GM21528 (cell line): ENCODE measurements at regions not wholly inside any gene's neighbourhood (a gene's known extent, or its start where the extent isn't known, plus 50 kb on each side); places are given as distances from the start of the nearest gene placed in this dataset.
"Not testable (repeated sequence)": the region's sequence is repeated elsewhere in the genome, so short reads cannot be mapped to it uniquely, and the experiment has no call there.

Source experiments
- ATAC-seq: cut with Tn5 transposase; IDR thresholded peaks from one replicate; pipeline ENCODE4 v1.9.1; 2021; ENCODE audit warnings: mild to moderate bottlenecking, moderate library complexity; ENCODE audit not compliant: unreplicated experiment, low FRiP score

DNA sequence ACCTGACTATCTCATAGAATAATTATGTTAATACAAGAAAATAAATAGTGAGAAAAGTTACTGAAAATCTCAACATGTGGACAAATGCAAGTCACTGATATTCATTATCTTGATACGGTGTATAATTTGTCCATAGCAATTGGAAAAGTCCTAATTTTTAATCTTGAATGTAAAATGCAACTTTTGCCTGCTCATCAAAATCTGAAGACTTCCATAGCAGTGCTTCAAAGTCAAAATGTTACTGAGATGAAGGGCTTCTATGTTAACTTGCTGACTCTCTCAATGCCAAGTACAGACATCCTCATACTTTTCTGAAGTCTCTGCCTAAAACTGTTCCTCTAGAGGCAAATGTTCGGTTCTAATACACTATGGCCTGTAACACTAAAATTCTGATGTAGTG lies 1300.1 kb upstream of the EPHA6 start:
- no peak for ATAC-seq

DNA sequence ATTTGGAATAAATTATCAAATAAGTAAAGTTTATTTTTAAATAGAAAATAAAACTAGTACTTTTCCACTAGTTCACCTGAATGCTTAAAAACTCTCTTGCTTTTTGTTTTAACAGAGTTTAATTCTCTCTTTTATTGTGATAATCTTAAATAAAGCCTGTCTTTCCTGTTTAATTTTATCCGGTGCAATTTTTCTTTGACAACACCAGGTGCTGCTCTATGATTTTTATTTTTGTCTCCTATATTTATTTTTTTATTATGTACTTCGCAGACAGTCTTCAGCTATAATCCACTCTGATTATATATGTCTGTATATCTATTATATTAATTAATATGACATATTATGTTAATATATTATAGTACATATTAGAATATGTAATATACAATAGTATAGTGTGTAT lies 1293.0 kb upstream of the EPHA6 start:
- ATAC-seq, result no peak

DNA sequence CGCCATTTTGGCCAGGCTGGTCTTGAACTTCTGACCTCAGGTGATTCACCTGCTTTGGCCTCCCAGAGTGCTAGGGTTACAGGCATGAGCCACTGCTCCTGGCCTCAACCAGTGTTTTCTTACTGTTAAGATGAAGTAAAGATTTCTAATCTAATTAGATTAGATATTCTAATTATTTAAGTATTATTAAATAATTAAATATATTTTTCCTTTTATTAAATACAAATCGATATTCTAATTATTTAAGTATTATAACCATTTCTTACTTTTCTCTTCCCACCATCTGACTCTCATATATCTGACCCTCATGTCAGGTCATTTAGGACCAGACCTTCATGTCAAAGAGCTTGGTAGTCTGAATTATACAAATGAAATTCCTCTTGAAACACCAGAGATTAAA lies 1291.9 kb upstream of the EPHA6 start:
- ATAC-seq, result no peak

DNA sequence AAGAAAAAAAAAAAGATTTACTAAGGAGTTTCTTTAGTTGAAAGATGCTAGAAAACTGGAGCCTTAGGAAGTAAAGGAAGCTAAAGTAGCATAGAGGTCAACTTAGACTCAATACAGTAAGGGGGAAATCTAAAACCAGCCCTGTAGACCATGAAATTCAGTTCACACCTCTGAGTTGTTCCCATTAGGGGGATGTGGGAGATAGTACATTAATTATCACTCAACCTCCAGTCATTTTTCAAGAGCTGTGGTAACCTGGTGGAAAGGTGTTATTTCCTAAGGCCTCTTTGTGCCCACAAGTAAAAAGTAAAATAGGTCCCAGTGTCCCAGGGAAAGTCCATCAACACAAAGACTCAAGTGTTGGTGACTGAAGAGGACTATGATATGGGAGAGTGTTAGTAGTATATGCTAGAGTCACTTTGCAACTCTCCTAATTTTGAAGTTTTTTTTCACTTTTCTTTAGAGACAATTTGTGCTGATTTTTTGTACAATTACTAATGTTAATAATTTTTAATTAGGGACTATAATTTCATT lies 1274.4 kb upstream of the EPHA6 start:
- no peak for ATAC-seq

DNA sequence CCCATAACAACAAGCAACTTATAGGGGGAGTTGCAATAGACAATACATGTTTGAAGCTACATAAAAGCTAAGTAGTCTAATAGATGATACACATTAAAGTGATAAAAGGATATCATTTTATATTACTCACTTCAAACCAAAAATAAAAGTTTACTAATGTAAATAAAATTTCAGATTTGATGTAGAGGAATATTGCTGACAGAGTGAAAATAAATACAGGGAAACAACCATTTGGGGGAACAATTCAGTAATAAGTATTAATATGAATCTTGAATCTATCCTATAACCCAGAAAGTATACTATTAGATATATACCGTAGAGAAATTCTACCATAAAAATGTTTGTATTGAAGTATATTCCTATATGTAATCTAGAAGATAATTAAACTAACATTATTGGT lies 1248.9 kb upstream of the EPHA6 start:
- no peak for ATAC-seq

DNA sequence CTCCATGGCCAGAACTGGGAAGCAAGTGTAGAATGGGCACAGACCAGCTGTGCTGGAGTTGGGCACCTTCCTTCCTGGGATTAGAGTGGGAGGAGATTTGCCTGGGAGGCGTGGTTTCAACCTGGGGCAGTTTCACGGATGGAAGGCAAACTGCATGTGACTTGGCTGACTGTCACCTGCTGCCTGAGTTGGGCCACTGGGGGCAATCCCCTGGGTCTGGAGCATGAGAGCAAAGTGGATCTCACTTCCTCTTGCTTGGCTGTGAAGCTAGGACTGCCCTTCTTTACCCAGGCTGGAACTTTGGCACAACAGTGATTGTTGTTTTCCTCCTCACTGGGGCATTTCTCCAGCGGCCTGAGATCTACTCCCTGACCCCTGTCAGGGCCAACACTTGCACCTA lies 1247.0 kb upstream of the EPHA6 start:
- ATAC-seq, result no peak

DNA sequence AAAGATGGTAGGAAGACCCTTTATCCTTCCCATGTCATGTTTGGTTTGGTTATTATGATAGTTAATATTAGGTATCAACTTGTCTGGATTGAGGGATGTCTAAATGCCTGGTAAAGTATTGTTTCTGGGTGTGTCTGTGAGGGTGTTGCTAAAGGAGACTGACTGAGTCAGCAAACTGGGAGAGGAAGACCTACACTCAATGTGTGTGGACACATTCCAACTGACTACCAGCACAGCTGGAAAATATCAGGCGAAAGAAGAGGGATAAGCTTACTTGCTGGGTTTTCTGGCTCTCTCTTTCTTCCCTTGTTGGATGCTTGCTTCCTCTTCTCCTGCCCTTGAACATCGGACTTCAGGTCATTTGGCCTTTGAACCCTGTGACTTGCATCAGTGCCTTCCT lies 1227.6 kb upstream of the EPHA6 start:
- ATAC-seq, result no peak

DNA sequence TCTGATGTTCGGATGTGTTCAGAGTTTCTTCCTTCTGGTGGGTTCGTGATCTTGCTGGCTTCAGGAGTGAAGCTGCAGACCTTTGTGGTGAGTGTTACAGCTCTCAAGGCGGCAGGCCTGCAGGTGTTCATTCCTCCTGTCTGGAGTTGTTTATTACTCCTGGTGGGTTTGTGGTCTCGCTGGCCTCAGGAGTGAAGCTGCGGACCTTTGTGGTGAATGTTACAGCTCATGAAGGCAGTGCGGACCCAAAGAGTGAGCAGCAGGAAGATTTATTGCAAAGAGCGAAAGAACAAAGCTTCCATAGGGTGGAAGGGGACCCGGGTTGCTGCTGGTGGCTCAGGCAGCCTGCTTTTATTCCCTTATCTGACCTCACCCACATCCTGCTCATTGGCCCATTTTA lies 1226.8 kb upstream of the EPHA6 start:
- not testable (repeated sequence) for ATAC-seq

DNA sequence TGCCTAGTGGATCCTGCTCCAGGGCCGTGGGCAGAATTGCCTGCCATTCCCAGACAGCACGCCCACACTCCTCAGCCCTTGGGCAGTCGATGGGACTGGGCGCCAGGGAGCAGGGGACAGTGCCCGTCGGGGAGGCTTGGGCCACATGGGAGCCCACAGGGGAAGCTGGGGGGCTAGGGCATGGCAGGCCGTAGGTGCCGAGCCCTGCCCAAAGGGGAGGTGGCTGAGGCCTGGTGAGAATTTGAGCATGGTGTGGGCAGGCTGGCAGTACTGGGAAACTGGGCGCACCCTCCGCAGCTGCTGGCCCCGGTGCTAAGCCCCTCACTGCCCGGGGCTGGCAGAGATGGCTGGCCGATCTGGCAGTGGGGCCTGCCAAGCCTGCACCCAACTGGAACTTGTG lies 1225.9 kb upstream of the EPHA6 start:
- no peak for ATAC-seq

DNA sequence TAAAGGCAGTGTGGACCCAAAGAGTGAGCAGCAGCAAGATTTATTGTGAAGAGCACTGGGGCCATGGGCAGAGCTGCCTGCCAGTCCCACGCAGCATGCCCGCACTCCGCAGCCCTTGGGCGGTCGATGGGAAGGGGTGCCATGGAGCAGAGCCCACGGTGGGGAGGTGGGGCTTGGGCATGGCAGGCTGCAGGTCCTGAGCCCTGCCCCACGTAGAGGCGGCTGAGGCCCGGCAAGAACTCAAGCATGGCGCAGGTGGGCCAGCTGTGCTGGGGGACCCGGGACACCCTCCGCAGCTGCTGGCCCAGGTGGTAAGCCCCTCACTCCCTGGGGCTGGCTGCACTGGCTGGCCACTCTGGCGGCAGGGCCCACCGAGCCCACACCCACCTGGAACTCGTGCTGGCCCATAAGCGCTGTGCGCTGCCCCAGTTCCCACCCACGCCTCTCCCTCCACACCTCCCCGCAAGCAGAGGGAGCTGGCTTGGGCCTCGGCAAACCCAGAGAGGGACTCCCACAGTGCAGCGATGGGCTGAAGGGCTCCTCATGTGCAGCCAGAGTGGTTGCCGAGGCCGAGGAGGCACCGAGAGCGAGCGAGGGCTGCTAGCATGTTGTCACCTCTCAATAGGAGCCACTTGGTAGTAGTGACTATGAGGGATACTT lies 1218.8 kb upstream of the EPHA6 start:
- ATAC-seq, result no peak

DNA sequence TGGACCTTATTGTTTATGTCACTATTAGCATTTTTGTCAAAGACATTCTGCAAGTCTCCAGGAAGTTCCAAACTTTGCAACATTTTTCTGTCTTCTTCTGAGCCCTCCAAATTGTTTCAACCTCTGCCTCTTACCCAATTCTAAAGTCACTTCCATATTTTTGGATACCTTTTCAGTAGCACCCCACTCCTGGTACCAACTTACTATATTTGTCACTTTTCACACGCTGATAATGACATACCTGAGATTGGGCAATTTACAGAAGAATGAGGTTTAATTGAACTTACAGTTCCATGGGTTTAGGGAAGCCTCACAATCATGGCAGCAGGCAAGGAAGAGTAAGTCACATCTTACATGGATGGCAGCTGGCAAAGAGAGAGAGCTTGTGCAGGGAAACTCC lies 1206.5 kb upstream of the EPHA6 start:
- ATAC-seq, result no peak

DNA sequence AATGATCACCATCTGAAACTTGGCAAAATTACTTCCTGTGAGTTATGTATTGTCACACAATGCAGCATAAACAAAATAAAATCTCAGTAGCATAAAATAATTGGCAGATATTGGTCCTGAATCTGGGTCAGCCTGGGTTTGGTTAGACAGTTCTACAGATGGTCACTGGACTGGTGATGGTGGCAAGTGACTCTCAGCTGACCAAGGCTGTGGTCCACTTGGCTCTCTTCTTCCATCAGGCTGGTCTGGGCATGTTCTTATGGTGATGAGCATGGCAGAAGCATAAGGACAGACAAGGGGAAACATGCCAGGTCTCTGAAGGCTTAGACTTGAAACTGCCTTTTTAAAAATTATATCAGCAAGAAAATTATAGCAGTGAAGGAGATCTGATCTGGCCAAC lies 1205.0 kb upstream of the EPHA6 start:
- ATAC-seq, result no peak

DNA sequence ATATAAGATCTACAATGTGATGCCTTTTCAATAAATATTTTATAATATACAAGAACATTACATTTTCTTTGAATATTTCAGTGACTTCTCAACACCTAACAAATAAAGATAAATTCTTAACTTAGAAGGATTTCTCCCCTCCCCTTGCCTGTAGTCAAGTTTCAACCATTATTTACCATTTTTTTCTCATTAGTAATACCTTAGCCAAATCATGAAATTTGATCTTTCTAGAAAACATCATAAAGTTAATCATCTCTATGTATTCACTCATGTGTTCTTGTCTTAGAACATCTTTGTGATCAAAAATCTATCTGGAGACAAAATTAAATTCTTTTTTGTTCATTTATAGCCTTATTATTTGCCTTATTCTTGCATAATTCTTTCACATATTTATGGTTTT lies 1201.8 kb upstream of the EPHA6 start:
- ATAC-seq, result no peak

DNA sequence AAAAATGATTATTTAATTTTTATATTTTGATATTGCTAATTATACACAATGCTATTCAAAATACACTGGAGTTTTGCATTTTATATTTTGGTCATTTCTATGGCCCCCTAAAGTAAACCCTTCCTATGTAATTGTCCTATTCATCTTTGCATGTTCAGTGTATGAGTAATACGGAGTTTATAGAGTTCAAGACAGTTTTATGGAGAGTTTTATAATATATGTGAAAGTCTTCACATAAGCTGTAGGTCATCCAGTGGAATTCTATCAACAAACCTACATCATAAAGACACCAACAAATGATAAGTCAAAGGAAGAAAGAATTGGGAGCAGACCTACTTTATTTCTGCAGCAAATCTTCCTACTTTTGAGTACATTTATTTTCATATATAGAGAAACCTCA lies 1200.4 kb upstream of the EPHA6 start:
- ATAC-seq, result no peak

DNA sequence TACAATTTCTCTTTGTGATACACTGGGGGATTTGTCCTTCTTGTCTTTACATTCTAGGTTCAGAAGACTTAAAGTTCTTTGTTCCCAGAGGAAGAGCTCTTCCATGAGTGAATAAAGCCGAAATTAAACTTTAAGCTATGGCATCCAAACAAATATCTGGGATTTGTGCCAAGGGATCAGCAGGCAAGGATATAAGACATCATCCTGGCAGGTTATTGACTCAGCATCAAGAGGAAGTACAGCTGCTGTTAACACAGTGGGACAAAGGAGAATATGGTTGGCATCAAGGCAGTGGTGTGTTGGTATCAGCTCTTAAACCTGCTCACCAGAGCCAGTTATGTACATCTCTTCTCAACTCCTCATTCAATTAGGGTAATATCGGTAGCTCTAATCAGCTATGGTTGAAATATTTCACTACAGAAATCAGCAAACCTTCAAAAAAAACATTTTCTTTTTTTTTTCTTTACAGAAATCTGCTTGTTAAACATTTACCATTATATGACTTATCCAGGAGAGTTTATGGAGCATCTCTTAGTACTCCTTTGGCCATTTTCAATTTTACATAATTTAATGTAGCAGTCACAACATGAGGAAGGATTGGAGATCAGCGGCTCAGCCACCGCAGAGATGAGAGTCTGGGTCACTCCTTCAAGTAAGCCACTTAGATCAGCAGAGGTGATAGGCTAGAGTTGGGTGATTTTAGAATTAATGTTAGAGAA lies 1198.6 kb upstream of the EPHA6 start:
- no peak for ATAC-seq

DNA sequence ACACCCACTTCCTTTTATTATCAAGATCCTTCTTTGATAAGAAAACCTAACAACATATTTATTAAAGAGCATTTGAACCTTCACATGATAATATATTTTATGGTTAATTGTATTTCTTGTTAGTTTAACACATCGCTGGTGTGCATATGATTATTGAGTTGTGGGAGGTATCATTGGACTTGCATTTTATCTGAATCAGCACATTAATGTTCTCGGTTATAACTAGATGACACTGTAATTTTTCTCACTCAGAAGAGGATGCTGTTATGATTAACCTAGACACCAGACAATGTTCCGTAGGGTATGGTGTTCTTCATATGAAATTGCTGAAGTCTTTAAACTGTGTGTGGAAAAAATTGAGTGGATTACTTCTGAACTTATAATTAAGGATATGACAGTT lies 1188.3 kb upstream of the EPHA6 start:
- no peak for ATAC-seq

DNA sequence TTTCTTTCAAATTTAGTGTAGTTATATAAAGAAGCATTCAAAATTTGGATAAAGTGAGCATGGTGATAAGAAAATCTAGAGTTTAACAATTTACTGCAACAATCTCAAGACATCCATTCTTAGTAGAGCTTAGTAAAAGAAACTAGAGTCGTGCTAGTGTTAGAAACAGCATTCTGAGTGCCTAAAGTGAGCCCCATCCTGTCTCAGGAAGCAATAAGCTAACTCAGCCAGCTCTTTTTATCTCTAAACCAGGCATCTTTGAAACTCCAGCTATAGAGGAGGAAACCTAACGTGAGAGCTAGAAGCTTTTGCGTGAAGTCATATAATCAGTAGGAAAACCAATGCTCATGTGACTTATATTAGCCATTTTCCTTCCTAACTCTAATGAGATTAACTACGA lies 1187.1 kb upstream of the EPHA6 start:
- no peak for ATAC-seq

DNA sequence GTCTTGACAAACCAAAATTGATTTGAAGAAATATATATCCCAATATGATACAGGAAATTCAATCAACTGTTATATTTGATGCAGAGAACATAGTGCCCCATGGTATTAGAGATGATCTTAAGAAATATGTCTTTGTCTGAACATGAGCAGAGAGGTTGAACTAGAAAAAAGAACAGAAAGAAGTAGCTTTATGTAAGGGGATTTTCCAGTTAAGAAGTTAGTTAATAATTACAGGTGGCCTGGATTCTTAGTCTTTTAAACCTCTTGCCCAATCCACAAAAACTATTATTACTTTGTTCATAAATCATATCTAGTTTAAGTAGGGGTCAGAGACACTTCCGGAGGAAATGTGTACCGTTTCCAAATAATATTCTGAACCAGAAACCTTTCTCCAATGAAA lies 1186.7 kb upstream of the EPHA6 start:
- ATAC-seq, result no peak

DNA sequence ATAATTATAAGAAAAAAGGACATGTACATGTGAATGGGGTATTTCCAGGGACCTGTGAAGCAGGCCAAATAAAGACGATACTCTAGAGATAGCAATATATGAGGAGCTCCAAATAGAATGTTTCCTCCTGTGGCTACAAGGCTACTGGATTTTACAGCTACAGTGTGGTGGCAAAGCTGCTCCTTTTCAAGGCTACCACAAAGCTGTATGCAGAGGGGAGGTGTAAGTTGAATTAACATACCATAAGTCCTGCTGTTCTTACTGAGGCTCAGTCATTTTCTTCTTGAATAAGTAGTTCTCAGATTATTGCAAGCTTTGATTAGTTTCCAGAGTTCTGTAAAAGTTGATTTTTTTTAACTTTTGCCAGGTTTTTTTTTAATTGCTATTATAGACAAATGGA lies 1184.6 kb upstream of the EPHA6 start:
- ATAC-seq, result no peak

DNA sequence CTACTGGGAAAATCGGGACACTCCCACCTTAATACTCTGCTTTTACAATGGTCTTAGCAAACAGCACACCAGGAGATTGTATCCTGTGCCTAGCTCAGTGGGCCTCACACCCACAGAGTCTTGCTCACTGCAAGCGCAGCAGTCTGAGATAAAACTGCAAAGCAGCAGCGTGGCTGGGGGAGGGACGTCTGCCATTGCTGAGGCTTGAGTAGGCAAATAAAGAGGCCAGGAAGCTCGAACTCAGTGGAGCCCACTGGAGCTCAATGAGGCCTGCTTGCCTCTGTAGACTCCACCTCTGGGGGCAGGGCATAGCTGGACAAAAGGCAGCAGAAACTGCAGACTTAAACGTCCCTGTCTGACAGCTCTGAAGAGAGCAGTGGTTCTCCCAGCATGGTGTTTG lies 1169.1 kb upstream of the EPHA6 start:
- ATAC-seq, result no peak

DNA sequence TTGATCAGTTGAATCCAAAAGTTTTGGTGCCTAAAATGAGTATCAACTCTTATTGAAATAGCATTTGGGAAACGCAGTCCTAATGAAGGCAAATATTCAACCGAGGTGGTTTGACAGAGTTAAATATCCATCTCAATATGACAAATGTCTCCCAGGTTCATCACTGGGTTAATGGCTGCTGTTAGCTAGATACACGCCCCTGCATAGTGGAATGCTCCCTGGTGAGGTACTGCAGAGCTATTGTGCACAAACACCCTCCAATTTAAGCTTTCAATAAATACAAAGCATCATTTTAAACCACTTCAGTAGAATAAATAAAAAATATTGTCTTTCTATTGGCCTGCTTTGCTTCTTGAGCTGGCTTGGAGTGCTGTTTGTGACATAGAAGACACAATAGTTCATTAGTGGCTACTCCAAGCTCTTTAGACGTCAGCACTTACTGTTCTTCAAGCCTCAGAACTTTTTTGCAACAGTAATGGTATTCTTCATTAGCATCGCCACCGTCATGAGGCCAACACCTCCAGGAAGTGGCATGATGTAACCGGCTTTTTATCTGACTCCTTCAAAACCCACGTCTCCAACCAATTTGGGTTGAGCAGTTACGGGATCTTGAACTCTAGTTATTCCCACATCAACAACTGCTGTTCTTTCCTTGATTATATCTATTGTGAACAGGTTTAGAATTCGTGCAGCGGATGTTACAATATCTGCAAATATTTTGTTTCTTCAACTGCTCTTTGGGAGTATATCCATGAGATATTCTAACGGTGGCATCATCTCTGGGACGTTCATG lies 1159.6 kb upstream of the EPHA6 start:
- no peak for ATAC-seq
